GM23248 (cell line): ENCODE measurements at regions not wholly inside any gene's neighbourhood (a gene's known extent, or its start where the extent isn't known, plus 50 kb on each side); places are given as distances from the start of the nearest gene placed in this dataset.

ENCODE experiments used
- DNase-seq: peaks from one replicate; pipeline ENCODE4 v3.0.0-alpha.2; 2015
- H2AFZ ChIP-seq: fragments of 200-600 bp; sonication (generic); 2 replicates; pipeline ENCODE4 v1.6.1; 2016; ENCODE audit warnings: antibody characterized with exemption
- H3F3A ChIP-seq: fragments of 200-600 bp; sonication (generic); 2 replicates; pipeline ENCODE4 v1.6.1; 2016; ENCODE audit warnings: mild to moderate bottlenecking, antibody characterized with exemption, mixed run types; ENCODE audit not compliant: insufficient read depth
- H3K27ac ChIP-seq: fragments of 200-600 bp; sonication (generic); 2 replicates; pipeline ENCODE4 v1.5.1; 2016; ENCODE audit warnings: mild to moderate bottlenecking
- H3K27me3 ChIP-seq: fragments of 200-600 bp; sonication (generic); replicated peaks from 2 replicates; pipeline ENCODE4 v1.6.1; 2016; ENCODE audit warnings: mild to moderate bottlenecking; ENCODE audit not compliant: insufficient read depth
- H3K36me3 ChIP-seq: fragments of 200-600 bp; sonication (generic); 2 replicates; pipeline ENCODE4 v1.6.1; 2016; ENCODE audit warnings: low read depth, mild to moderate bottlenecking
- H3K4me1 ChIP-seq: fragments of 200-600 bp; sonication (generic); 2 replicates; pipeline ENCODE4 v1.6.1; 2016; ENCODE audit warnings: mild to moderate bottlenecking; ENCODE audit not compliant: insufficient read depth
- H3K4me2 ChIP-seq: fragments of 200-600 bp; sonication (generic); one replicate; pipeline ENCODE4 v1.6.1; 2016; ENCODE audit warnings: mild to moderate bottlenecking; ENCODE audit not compliant: unreplicated experiment
- H3K4me3 ChIP-seq: fragments of 200-600 bp; sonication (generic); 2 replicates; pipeline ENCODE4 v1.5.1; 2016; ENCODE audit warnings: mild to moderate bottlenecking
- H3K79me2 ChIP-seq: fragments of 200-600 bp; sonication (generic); 2 replicates; pipeline ENCODE4 v1.6.1; 2016; ENCODE audit warnings: mild to moderate bottlenecking; ENCODE audit not compliant: insufficient read depth
- H3K9ac ChIP-seq: fragments of 200-600 bp; sonication (generic); 2 replicates; pipeline ENCODE4 v1.6.1; 2016; ENCODE audit warnings: mild to moderate bottlenecking
- H3K9me2 ChIP-seq: fragments of 200-600 bp; sonication (generic); 2 replicates; pipeline ENCODE4 v1.6.1; 2016; ENCODE audit warnings: mixed run types, mild to moderate bottlenecking, moderate library complexity; ENCODE audit not compliant: insufficient read depth
- H3K9me3 ChIP-seq: fragments of 200-600 bp; sonication (generic); one replicate; pipeline ENCODE4 v1.6.1; 2017; ENCODE audit warnings: low read depth
- H4K20me1 ChIP-seq: fragments of 200-600 bp; sonication (generic); 2 replicates; pipeline ENCODE4 v1.6.0; 2016; ENCODE audit not compliant: insufficient read depth
- EZH2 ChIP-seq: fragments of 200-600 bp; sonication (generic); IDR thresholded peaks from 2 replicates; pipeline ENCODE4 v1.6.1; 2018; ENCODE audit warnings: antibody characterized with exemption, mild to moderate bottlenecking; ENCODE audit not compliant: insufficient read depth, poor library complexity, severe bottlenecking
- EZH2phosphoT487 ChIP-seq: fragments of 200-600 bp; sonication (generic); IDR thresholded peaks from 2 replicates; pipeline ENCODE4 v1.6.1; 2018; ENCODE audit warnings: antibody characterized with exemption, moderate library complexity, mild to moderate bottlenecking, low read depth; ENCODE audit not compliant: insufficient read depth
- WGBS, 2 experiments: methylation state at CpG; one replicate each; pipeline ENCODE4 v1.1.6; 2015 to 2017; ENCODE audit warnings: low lambda C conversion rate in 2 of 2, low coverage in 1 of 2; ENCODE audit errors: missing lambda C conversion rate in 2 of 2; 5-methylcytosine and 5-hydroxymethylcytosine counted together
- in situ Hi-C: fragments of 300-500 bp; cut with MboI; formaldehyde crosslinking; loops from 2 replicates; pipeline ENCODE4 v1.15.0; 2020

DNA sequence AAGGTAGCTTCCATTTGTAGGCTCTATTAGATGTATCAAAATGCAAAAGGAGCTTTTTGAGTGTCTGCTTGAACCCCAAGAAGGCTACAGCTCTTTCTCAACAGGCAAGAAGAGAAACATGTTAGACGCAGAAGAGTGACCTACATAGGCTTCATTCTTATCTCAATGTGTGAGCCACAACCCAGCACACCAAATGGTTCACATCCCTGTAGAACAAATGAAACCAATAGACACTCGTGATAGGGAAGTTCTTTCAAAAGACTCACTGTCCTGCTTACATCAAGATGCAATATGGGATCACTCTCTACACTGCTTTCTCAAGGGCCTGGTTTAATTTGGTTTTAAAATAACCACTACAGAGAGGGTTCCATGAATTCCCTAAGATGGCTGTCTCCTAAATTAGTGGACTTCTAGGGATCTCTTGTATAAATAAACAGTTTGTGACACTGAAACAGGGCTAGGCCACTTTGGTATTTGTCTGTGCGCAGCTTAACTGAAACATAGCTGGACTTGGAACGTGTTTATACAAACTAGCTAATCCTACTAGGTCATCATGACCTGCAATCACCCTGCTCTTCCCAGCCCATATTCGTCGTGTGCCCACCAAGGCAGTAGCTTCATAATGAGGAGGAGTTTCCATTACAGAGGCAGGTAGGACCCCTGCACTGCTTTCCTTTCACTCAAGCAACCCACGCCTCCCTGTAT lies 225.4 kb upstream of the PREP start:
- Histone ChIP-seq H3K27ac (no peak overlapping the region), H3K4me1 (no peaks in the 10 kb centered on the region), H2AFZ (no peak overlapping the region), H3F3A (no peaks in the 10 kb centered on the region), H4K20me1 (no peaks in the 10 kb centered on the region), H3K27me3 (no peaks in the 10 kb centered on the region), H3K4me3 (no peak overlapping the region), H3K9me3 (no peaks in the 10 kb centered on the region), H3K9me2 (no peaks in the 10 kb centered on the region), H3K9ac (no peak overlapping the region), H3K36me3 (no peaks in the 10 kb centered on the region), H3K4me2 (no peak overlapping the region), H3K79me2 (no peaks in the 10 kb centered on the region)
- in situ Hi-C loops = no loop called here
- no peak for DNase-seq
- TF ChIP-seq EZH2 (no peak), EZH2phosphoT487 (no peak)
- 82 to 86% methylated on average over 7 of the region's 7 CpGs for WGBS, 2 experiments

DNA sequence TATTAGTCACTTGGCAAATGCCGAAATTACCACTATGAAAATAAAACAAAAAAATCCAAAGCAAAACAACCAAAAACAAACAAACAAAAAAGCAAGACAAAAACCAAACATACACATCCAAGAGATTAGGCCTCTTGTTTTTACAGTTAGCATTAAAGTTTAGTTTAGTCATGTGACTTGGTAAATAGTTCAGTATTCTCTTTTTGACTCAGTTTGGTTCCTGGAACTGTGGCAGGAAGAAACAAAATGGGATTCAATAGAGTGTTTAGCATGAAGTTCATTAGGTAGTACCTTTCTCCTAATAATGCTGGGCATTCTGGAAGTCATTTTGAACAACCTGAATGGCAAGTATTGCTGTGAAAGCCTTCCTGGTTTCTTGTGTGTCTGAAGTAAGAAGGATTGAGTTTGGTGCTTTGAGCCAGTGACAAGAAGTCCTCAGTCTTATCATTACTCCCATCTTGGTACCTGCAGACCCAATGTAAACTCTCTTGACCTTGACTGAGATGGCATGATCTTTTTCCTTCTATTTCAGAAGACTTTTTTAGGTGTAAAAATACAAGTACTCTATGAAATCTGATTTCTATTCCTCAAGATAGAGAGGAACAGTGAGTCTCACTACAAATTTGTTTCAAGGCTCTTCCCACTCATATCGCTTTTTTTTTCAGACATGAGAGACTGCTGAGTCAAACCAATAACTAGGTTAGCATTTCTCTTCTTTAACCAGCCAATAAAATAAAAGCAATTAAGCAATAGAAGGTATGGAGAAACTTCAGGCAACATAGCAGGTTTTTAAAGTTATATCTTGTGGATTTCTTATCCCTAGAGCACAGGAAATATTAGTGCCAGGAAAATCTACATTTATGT lies 223.6 kb upstream of the PREP start:
- 91 to 95% methylated on average over 2 of the region's 2 CpGs for WGBS, 2 experiments
- Histone ChIP-seq H3K9me2 (no peaks in the 10 kb centered on the region), H3K9me3 (no peaks in the 10 kb centered on the region), H3K36me3 (no peaks in the 10 kb centered on the region), H3F3A (no peaks in the 10 kb centered on the region), H2AFZ (no peak overlapping the region), H3K4me1 (no peaks in the 10 kb centered on the region), H3K4me2 (no peak overlapping the region), H4K20me1 (no peaks in the 10 kb centered on the region), H3K9ac (no peak overlapping the region), H3K27me3 (no peaks in the 10 kb centered on the region), H3K79me2 (no peaks in the 10 kb centered on the region), H3K27ac (no peak overlapping the region), H3K4me3 (no peak overlapping the region)
- in situ Hi-C loops = no loop called here
- no peak for TF ChIP-seq EZH2
- no peak for TF ChIP-seq EZH2phosphoT487
- DNase-seq = no peak

DNA sequence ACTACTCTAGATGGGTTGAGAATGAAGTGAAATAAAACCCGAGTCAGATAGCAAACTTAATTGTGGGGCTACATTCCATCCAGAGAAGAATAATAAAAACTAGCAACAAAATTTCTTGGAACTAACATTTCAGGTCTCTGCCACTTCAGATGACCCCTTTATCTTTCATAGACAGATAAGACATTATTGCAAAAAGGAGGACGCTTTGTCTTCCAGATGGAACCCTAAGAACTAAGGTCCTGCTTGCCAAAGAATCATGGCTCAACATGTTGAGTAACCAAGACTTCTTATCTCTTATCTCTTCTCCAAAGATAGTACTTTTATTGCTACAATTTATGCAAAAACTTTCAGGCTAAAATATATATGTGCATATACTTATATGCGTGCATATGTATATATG lies 221.1 kb upstream of the PREP start:
- no peaks in the 10 kb centered on the region for H3K9me2 ChIP-seq
- in situ Hi-C loops = no loop called here
- no peaks in the 10 kb centered on the region for H3F3A ChIP-seq
- H3K4me2 ChIP-seq = no peak overlapping the region
- 90 to 95% methylated on average over 3 of the region's 3 CpGs for WGBS, 2 experiments
- no peak for DNase-seq
- H3K79me2 ChIP-seq = no peaks in the 10 kb centered on the region
- no peak overlapping the region for H3K27ac ChIP-seq
- H3K4me3 ChIP-seq = no peak overlapping the region
- no peaks in the 10 kb centered on the region for H4K20me1 ChIP-seq
- H3K4me1 ChIP-seq = no peaks in the 10 kb centered on the region
- H3K9ac ChIP-seq = no peak overlapping the region
- H3K9me3 ChIP-seq = no peaks in the 10 kb centered on the region
- no peaks in the 10 kb centered on the region for H3K36me3 ChIP-seq
- H2AFZ ChIP-seq = no peak overlapping the region
- TF ChIP-seq EZH2 (no peak), EZH2phosphoT487 (no peak)
- H3K27me3 ChIP-seq = no peaks in the 10 kb centered on the region

DNA sequence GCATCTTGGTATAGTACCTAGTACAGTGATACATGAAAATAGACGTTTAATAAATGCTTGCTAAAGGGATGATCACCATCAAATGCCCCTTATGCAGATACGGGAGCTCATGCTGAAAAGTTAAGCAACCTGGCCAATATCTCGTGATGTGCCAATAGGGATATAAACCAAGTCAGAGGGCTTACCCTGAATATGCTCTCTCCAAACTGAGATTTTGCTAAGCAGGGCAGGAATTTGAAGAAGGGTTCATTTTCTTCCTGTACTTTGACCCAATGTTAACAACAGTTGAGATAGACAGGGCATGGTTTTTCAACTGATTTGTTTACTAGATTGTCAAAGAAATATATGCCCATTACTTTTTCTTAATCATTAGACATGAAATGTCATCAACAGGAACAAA lies 219.3 kb upstream of the PREP start:
- Histone ChIP-seq H3K9ac (no peak overlapping the region), H3K27me3 (no peaks in the 10 kb centered on the region), H3K79me2 (no peaks in the 10 kb centered on the region), H3K4me1 (no peaks in the 10 kb centered on the region), H3F3A (no peaks in the 10 kb centered on the region), H3K27ac (no peak overlapping the region), H3K9me2 (no peaks in the 10 kb centered on the region), H3K9me3 (no peaks in the 10 kb centered on the region), H4K20me1 (no peaks in the 10 kb centered on the region), H2AFZ (no peak overlapping the region), H3K36me3 (no peaks in the 10 kb centered on the region), H3K4me3 (no peak overlapping the region), H3K4me2 (no peak overlapping the region)
- DNase-seq = no peak
- in situ Hi-C loops = no loop called here
- WGBS, 2 experiments = 90 to 91% methylated on average over 3 of the region's 3 CpGs
- TF ChIP-seq EZH2 = no peak
- no peak for TF ChIP-seq EZH2phosphoT487
